HG03039 (cell line): ENCODE measurements at regions not wholly inside any gene's neighbourhood (a gene's known extent, or its start where the extent isn't known, plus 50 kb on each side); places are given as distances from the start of the nearest gene placed in this dataset.

ENCODE experiments used
- ATAC-seq: cut with Tn5 transposase; IDR thresholded peaks from one replicate; pipeline ENCODE4 v1.9.1; 2021; ENCODE audit warnings: mild to moderate bottlenecking, moderate library complexity; ENCODE audit not compliant: unreplicated experiment

GRCh38 chr4:62913065-62913464 lies 1496.2 kb downstream of the TECRL start:
- no peak for ATAC-seq

GRCh38 chr4:62912531-62912930 lies 1496.7 kb downstream of the TECRL start:
- no peak for ATAC-seq

GRCh38 chr4:62909238-62909637 lies 1500.0 kb downstream of the TECRL start:
- no peak for ATAC-seq

GRCh38 chr4:62901101-62901500 lies 1508.1 kb downstream of the TECRL start:
- no peak for ATAC-seq

- ATAC-seq, result no peak
Measured at GRCh38 chr4:62899646-62900364, 1509.4 kb downstream of the TECRL start.

GRCh38 chr4:62898115-62898514 lies 1511.1 kb downstream of the TECRL start:
- ATAC-seq, result no peak

- ATAC-seq, result no peak
Measured at GRCh38 chr4:62896721-62897120, 1512.5 kb downstream of the TECRL start.

DNA sequence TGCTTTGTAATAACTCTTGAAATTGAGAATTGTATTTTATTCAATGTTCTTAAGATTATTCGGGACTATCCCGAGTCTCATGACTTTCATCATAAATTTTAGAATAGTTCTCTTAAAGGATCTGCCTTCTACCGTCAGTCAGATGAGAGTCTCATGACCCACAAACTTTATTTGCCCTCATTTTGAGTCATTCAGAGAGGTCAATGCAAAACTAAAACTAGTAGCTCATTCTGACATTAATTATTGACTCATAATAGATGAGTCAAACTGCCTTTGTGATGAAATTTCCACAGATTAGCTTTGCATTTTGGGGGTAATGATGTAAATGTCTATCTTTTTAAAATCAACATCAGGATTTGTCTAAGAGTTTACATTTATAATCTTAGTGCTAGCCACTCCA lies 1527.3 kb downstream of the TECRL start:
- ATAC-seq, result no peak

DNA sequence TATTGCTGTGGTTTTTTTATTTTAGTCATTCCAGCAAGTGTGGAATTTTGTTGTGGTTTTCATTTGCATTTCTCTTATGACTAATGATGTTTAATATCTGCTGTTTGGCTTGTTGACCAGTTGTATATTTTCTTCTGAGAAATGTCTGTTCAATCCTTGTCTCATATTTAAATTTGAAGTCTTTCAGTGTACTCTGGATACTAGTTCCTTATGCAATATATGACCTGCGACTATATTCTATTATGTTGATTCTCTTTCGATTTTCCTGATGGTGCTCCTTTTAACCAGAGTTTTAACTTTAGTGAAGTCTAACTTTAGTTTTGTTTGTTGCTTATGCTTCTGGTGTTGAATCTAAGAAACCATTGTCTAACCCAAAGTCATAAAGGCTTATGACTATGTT lies 1528.0 kb downstream of the TECRL start:
- ATAC-seq, result no peak

DNA sequence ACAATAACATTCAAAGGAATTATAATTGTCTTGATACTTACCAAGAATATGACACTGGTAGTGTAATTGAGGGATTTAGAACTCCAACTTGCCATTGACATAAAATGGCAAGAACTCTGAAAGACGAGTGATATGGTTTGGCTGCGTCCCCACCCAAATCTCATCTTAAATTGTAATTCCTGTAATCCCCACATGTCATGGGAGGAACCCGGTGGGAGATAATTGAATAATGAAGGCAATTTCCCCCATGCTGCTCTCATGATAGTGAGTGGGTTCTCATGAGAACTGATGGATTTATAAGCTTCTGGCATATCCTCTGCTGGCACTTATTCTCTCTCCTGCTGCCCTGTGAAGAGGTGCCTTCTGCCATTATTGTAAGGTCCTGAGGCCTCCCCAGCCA lies 1536.4 kb downstream of the TECRL start:
- no peak for ATAC-seq

DNA sequence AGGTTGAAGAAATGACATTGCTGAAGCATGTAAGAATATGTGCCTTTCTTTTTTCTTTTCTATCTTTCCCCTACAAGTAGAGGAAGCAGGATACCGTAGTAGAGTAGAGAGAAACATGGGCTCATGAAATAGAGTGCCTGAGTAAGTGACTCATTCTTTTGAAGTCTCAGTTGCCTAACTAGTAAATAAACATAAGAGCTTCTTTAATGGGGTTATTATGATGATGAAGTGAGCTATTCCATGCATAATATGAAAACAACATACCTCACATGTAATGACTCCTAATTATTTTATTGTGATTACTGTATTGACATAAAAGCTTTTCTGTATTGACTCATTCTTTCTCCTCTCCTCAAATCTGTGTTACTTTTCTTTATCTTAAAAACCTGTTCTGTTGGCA lies 1538.2 kb downstream of the TECRL start:
- ATAC-seq, result no peak

GRCh38 chr4:62870451-62870850 lies 1538.8 kb downstream of the TECRL start:
- ATAC-seq, result no peak

GRCh38 chr4:62865261-62865660 lies 1544.0 kb downstream of the TECRL start:
- no peak for ATAC-seq

DNA sequence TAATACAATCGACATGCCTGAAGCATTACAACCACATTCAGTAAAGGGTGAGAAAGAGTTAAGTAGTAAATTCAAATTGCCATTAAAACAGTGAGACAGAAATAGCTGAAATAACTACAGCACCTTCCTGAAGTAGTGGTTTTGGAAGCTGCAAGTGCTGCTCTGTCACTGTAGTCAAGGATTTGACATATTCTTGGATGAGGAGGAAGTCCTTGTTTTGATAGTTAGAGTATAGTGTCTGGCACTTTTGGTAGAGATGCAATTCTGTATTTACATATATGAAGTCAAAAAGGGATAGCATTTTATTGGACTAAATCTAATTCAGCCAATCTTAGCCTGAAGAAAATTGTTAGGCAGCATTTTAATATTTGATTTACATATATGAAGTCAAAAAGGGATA lies 1559.6 kb downstream of the TECRL start:
- ATAC-seq, result no peak

DNA sequence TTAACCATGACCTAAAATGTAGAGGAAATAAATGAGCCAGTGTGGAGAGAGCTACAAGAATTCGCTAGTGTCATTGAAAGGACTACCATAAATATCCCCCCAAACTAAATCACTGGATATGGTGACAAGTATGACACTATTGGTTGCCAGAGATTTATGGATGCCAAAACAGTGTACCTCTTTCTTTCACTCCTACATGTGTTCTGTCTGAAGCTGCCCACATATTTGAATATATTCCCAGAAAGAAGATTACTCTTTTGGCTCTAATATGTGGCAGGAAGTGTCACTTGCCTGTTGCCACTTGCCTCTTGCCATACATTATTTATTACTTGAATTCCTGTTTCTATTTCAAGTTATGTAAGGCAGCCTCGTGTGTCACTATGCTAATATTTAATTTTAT lies 1573.6 kb downstream of the TECRL start:
- no peak for ATAC-seq

DNA sequence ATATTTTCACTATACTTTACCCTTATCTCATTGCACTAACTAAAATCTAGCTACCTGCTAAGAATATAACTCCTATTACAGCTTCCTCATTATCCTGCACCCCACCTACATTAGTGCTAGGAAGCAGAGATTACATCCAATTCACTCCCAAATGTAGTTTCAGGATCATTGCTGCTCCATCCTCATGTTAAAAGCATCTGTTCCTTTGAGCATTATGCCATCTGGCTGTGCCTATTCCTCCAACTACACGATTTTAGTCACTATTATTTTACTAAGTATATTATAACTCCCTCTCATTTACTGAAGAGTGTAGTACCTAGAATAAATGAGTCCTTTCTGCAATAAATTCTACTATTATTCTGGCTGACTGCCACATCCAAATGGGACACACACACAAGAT lies 1586.9 kb downstream of the TECRL start:
- ATAC-seq, result no peak

- ATAC-seq, result no peak
Measured at GRCh38 chr4:62816566-62816965, 1592.7 kb downstream of the TECRL start.

- ATAC-seq, result no peak
Measured at GRCh38 chr4:62814510-62815047, 1594.7 kb downstream of the TECRL start.

GRCh38 chr4:62806816-62807215 lies 1602.4 kb downstream of the TECRL start:
- no peak for ATAC-seq

DNA sequence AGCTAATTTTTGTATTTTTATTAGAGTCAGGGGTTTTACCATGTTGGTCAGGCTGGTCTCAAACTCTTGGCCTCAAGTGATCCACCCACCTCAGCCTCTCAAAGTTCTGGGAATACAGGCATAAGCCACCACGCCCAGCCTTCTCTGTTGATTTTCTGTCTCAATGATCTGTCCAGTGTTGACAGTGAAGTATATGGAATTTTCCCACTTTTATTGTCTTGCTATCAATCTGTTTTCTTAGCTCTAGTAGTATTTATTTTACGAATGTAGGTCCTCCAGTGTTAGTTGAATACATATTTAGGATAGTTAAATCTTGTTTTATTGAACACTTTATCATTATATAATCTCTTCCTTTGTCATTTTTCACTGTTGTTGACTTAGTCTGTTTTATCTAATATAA lies 1603.9 kb downstream of the ADGRL3 start:
- no peak for ATAC-seq

DNA sequence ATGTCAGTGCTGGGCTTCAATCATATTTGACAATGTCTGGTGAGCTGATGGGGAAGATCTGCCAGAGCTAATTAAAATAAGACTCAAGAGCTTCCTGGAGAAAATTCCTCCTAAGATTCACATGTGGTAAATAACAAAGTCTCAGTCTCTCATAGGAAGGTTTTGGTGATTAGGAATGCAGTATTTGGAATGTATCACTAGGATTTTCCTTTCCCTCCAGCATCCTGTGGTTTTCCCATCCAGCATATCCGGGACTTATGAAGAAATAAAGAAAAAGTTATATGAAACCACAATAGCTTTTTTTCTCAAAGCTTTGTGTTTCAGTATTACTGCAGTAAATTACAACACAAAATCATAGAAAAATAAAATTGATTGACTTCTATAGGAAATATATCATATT lies 1597.1 kb downstream of the ADGRL3 start:
- no peak for ATAC-seq

GRCh38 chr4:62791386-62791785 lies 1591.3 kb downstream of the ADGRL3 start:
- no peak for ATAC-seq

DNA sequence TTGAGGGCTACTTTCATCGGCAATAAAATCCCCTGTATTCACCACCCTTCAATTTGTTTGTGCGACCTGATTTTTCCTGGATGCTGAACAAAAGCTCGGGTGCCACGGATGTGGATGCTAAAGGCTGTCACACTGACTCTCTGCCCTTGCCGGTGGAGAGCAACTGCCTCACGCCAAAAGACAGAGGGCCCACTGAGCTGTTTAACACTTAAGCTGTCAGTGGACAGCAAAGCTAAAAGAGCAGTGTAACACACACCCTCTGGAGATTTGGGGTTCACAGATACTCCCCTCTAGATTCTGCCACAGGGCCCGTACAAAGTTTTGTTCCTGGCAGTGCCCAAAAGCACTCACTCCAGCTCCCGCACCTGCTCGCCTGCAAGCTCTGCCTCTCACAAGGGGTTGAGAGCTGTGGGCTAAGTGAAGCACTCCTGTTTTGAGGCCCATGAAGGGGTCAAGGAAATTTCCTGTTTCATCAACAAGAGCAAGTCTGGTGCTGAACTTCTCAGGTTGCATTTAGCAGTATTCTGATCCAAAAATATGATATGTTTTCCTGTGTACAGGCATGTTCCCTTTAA lies 1571.9 kb downstream of the ADGRL3 start:
- no peak for ATAC-seq
